ES-I3 (cell line): ENCODE measurements at regions not wholly inside any gene's neighbourhood (a gene's known extent, or its start where the extent isn't known, plus 50 kb on each side); places are given as distances from the start of the nearest gene placed in this dataset.

ENCODE experiments used
- H3K36me3 ChIP-seq: 2 replicates; pipeline ENCODE4 v1.6.1; 2013; ENCODE audit warnings: mild to moderate bottlenecking, low read length, control low read depth, moderate library complexity; ENCODE audit not compliant: insufficient read depth
- H3K4me1 ChIP-seq: 2 replicates; pipeline ENCODE4 v1.6.1; 2013; ENCODE audit warnings: mild to moderate bottlenecking, control low read depth, low read length; ENCODE audit not compliant: insufficient read depth
- H3K9ac ChIP-seq: 2 replicates; pipeline ENCODE4 v1.6.1; 2013; ENCODE audit warnings: low read depth, mild to moderate bottlenecking, low read length, moderate library complexity
- H3K9me3 ChIP-seq: 2 replicates; pipeline ENCODE4 v1.6.1; 2013; ENCODE audit warnings: mild to moderate bottlenecking, low read length, moderate library complexity; ENCODE audit not compliant: control insufficient read depth, insufficient read depth

DNA sequence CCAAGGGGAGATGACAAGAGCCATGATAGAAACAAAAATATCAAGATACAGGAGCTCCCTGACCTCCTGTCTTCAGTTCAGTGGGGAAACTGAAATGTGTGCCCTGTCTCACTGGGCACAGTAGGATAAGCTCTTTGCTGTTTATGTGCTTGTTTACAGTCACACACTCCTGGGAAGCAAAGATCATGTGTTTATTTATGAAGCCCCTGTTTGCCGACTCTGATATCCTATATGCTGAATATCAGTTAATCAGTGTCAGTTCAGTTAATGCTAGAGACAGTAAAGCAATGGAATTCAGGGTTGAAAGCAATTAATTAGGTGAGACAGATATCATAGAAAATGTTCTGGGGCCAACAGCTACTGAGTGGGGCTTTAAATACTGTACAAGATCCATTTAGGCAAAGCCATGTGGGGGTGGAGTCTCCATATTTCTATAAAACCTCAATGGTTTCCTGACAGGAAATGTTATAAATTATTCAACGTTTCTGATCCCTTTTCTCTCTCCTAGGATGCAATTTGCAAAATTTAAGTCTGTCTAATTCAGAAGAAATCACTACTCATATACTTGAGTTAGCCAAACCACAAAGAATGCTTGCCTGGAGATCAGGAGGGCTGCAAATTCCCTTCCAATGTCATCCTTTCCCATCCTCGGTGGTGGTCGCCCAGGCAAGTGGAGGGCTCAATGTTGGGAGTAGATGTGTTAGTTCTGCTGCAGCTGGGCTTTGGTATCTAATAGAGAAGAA, 551.3 kb downstream of the CMPK2 start:
- no peaks in the 10 kb centered on the region for H3K4me1 ChIP-seq
- no peaks in the 10 kb centered on the region for H3K36me3 ChIP-seq
- H3K9ac ChIP-seq: no peak overlapping the region
- no peaks in the 10 kb centered on the region for H3K9me3 ChIP-seq

DNA sequence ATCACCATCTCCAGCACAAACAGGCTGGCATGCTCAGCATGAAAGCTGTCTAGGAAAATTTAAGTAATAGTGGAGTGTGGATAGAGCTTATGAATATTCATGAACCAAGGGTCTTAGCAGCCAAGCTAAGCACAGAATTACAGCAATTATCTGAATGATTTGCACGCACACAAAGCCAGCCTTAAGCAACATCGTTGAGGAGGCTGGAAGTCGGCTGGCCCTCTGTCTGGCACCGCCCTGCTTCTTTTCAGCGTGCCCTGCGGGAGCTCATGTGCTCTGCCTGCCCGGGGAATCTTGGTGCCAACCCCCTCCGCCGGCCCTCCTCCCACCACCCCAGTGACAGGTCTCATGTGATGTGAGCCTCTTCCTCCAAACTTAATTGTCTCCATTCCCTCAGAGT, 540.1 kb downstream of the CMPK2 start:
- no peaks in the 10 kb centered on the region for H3K9me3 ChIP-seq
- H3K4me1 ChIP-seq: no peaks in the 10 kb centered on the region
- H3K9ac ChIP-seq: no peak overlapping the region
- H3K36me3 ChIP-seq: no peaks in the 10 kb centered on the region

DNA sequence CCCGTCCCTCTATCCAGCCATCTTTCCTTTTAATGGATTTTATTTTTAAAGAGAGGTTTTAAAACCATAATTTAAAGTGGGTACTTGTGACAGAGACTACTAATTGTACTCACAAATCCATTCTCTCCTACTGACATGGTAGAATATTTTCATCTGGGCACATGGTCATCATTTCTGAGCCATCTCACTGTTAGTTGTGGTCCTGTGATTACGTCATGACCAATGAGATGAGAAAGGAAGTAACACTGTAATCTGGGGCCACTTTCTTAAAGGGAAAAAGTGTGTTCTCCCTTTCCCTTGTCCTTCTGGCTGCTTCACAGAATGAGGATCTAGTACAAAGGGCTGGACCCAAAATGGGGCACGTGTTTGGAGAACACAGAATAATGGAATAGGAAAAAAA, 538.7 kb downstream of the CMPK2 start:
- no peaks in the 10 kb centered on the region for H3K36me3 ChIP-seq
- H3K4me1 ChIP-seq: no peaks in the 10 kb centered on the region
- no peaks in the 10 kb centered on the region for H3K9me3 ChIP-seq
- H3K9ac ChIP-seq: no peak overlapping the region

DNA sequence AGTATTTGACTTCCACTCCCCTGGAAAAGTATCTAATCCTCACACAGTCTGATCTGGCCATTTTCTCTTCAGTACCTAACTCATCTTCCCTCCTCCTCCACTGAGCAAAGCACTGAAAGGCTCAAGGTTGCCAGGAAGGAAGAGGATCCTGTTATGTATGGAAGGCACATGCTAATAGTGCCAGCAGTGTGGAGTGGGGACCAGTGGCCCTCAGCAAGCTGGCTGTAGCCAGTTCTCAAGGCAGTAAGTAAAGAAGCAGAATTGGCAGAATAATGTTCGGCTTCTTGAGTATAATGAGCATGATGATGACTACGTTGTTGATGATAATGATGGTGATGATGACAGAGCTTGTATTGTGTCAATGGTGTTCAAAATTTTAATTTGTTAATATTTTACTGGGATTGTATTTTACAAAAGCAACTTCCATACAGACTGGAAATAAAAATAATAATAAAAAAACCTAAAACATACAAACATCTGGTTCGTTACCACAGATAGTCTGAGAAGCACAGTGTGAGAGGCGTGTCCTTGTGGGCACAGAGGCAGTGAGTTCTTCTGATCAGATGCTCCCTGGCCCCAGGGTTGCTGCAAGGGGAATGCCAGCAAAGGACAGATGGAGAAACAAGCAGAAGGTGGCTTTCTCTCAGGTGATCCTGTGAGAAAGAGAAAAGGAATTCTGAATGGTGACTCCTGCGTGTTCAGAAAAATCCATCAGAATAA, 528.8 kb downstream of the CMPK2 start:
- no peak overlapping the region for H3K9ac ChIP-seq
- no peaks in the 10 kb centered on the region for H3K36me3 ChIP-seq
- peaks cover 6% of the 10 kb centered on the region; the same call in 1 of the 2 replicates for H3K4me1 ChIP-seq

DNA sequence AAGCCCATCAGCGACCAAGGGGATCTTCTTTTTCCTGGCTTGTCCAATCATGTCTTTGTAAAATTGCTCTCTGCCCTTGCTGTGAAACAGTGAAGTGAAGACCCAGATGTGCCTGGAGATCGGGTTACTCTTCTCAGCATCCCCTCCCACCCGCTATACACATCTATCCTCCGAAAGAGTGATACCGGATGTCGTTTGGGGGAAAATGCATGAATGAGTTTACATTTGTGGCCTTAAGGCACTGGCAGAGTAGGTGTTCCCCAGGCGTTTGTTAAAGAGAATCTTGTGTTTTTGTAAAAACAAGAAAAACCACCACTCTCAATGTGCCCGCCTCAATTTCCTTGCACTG, 528.3 kb downstream of the CMPK2 start:
- Histone ChIP-seq H3K4me1 (peaks cover 6% of the 10 kb centered on the region; the same call in 1 of the 2 replicates), H3K9ac (no peak overlapping the region), H3K9me3 (no peaks in the 10 kb centered on the region), H3K36me3 (no peaks in the 10 kb centered on the region)

More for the DNA sequence above, 528.8 kb downstream of the CMPK2 start:
- no peaks in the 10 kb centered on the region for H3K9me3 ChIP-seq

DNA sequence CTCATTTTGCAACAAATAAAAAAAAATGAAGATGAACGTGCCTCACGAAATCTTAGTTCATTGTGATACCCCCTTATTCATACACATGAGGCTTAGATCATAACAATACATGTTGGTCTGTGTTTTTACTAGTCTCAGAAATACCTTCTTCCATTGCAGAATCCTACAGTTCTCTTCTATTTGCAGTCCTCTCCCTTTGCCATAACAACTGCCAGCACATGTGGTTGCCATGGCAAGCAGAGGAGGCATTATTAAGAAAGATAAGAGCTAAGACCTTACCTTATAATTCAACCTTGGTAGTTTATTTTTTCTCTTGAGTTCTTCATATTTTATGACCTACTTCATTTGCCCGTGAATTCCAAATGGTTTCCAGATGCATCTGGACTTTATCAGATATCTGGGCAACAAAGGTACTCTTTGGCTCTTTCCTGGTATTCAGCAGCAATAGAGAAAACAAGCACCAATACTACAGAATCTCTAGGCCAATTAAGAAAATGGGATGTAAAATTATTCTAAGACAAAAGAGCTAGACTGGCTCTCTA, 524.0 kb downstream of the CMPK2 start:
- Histone ChIP-seq H3K4me1 (peaks cover 6% of the 10 kb centered on the region; the same call in 1 of the 2 replicates), H3K36me3 (no peaks in the 10 kb centered on the region), H3K9ac (no peak overlapping the region), H3K9me3 (no peaks in the 10 kb centered on the region)

DNA sequence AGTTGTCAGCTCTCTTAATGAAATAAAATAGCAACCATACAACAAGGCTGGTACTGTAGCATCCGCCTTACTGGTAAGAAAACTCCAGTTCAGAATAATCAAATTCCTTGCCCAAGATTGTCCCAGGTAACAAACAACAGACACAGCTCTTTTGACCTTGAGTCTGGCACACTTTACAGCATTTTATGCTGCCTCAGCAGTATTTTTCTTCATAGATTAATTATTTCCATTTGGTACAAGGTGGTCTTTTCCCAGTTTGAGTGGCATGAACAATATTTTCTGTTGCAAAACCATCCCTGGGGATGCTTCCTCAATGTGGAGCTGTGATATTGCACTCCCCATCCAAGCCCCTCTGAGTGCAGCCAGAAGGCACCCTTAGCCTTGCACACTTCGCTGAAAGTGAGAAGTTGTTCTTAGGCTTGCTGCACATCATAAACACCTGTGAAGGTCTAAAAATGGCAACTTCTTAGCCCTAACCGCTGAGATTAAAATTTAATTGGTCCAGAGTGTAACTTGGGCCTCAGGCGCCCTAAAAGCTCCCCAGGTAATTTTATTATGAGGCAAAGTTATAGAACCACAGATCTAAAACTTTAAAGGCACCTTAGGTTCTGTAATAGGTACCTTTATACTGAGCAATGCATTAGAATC, 523.3 kb downstream of the CMPK2 start:
- no peak overlapping the region for H3K9ac ChIP-seq
- no peaks in the 10 kb centered on the region for H3K36me3 ChIP-seq
- H3K9me3 ChIP-seq: no peaks in the 10 kb centered on the region
- no peaks in the 10 kb centered on the region for H3K4me1 ChIP-seq

DNA sequence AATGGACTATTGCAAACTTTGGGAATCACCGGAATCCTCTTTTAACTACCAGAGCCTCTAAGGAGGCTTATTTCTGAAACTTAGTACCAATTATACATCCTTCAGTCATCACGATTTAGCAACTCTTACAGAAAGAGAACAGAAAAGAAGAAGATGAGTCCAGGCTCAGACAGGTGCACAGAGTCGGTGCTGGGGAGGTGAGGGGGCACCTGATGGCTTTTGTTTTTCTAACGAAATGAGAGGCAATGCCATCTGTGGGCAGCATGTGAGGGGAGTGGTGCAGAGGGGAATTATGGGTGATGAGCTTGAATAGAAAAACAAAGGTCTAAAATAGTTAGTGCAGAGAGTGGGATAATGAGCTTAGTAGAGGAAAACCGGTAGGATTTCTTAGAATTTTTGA, 522.6 kb downstream of the CMPK2 start:
- Histone ChIP-seq H3K9me3 (no peaks in the 10 kb centered on the region), H3K4me1 (no peaks in the 10 kb centered on the region), H3K36me3 (no peaks in the 10 kb centered on the region), H3K9ac (no peak overlapping the region)

DNA sequence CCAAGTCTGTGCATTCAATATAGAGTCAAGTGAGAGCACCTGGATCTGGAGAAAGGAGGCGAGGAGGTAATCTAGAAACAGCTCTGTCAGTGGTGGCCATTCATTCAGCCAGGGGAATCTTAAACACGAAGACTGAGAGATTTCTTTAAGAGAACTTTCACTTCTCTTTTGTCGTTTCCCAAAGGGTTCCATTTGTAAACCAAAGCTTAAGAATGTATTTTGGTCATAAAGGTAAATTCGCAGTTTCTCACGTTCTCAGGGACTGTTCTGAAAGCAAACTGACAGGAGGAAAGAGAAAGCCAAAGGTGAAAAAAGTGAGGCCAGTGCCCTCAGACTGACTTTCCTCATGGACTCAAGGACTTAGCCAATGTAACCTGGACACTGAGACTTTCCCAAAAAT, 513.5 kb downstream of the CMPK2 start:
- Histone ChIP-seq H3K9me3 (no peaks in the 10 kb centered on the region), H3K9ac (no peak overlapping the region), H3K36me3 (no peaks in the 10 kb centered on the region), H3K4me1 (no peaks in the 10 kb centered on the region)

DNA sequence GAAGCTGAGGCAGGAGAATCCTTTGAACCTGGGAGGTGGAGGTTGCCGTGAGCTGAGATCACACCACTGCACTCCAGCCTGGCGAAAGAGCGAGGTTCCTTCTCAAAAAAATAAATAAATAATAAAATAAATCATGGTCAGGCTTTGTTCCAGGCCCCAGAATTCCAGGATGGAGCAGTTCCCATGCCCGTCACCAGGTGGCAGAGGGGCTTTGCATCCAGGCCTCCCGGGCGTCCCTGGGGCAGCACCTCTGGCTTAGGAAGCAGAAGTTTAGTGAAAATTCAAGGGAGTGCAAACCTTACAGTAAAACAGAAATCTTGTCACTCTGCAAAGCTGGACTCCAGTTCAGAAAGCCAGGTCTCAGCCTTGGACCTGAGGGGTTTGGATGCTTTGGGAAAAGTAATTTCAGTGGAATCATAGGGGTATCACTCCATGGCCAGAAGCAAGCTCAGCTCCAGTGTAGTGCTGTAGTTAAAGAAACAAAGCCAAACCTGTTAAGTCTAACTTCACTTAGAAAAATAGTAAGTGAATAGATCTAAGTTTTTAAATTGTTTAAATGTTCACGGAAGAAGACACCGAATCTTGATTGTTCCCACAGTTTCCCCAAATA, 512.7 kb downstream of the CMPK2 start:
- Histone ChIP-seq H3K36me3 (no peaks in the 10 kb centered on the region), H3K9ac (no peak overlapping the region), H3K9me3 (no peaks in the 10 kb centered on the region), H3K4me1 (no peaks in the 10 kb centered on the region)

DNA sequence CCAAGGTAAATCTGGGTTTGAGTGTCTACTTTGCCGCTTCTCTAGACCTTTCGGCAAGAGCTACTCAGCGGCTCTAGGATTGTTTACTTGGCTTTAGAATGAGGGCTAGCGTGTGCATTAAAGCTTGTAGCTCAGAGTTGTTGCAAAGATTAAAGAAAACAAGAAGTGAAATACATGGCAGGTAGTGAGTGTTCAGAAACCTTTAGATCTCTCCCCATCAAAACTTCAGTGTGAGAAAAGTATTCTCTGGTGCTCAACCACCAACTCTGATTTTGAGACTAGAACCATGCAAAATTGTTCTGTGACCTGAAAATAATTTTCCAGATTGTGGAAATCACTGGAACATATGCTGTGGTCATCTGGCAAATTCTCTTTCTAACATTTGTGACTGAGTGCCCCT, 512.0 kb downstream of the CMPK2 start:
- Histone ChIP-seq H3K36me3 (no peaks in the 10 kb centered on the region), H3K9ac (no peak overlapping the region), H3K9me3 (no peaks in the 10 kb centered on the region), H3K4me1 (no peaks in the 10 kb centered on the region)

DNA sequence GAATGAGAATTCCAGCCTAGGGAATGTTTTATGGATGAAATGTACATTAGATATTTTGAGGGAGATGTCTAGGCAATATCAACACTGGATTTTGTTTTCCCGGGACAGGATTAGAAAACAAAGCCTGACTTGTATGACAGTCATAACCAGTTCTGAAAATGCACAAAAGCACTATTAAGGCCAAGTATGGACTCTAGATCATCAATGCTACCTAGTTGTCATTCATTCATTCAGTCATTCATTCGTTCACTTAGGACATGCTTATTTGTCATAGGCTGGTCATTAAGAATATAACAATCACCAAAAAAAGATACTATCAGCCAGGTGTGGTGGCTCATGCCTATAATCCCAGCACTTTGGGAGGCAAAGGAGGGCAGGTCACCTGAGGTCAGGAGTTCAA, 511.2 kb downstream of the CMPK2 start:
- no peaks in the 10 kb centered on the region for H3K9me3 ChIP-seq
- no peaks in the 10 kb centered on the region for H3K36me3 ChIP-seq
- no peaks in the 10 kb centered on the region for H3K4me1 ChIP-seq
- no peak overlapping the region for H3K9ac ChIP-seq

DNA sequence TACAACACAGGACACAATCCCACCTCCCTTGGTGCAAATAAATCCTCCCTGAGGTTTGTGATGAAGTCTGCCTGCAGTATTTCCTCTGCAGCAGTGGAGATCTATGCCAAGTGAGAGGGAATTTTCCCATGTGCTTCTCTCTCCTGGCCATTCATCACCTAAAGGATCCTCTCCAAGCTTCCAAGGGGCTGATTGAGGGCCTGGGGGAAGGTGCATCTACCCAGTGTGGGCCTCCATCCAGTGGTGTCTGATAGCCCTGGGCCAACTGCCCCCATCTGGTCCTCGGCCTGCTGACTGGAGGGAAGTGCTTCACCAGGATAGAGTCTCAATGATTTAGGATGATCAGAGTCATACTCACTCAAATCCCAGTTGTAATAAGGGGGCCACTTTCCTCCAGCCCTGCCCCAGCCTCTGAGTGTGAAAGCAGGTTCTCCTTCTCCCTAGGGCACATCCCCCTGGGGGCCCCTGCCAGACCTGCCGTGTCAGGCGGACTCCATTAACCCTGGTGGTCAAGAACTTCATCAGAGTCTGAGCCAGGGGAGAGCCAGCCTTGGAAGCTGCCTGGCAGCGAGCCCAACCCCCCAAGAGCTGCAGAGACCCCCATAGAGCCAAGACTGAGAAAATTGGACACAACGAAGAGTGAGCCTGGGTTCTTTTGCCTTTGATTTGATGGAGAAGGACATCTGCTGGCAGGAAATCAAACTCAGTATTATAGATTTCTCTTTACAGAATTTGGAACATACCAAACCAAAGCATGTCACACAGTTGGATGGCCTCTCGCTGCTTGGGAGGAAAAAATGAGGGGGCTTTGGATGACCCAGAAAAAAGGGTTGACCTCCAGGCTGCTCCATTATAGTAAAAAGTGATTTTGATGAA, 509.6 kb downstream of the CMPK2 start:
- H3K9me3 ChIP-seq: no peaks in the 10 kb centered on the region
- no peaks in the 10 kb centered on the region for H3K4me1 ChIP-seq
- no peak overlapping the region for H3K9ac ChIP-seq
- no peaks in the 10 kb centered on the region for H3K36me3 ChIP-seq

DNA sequence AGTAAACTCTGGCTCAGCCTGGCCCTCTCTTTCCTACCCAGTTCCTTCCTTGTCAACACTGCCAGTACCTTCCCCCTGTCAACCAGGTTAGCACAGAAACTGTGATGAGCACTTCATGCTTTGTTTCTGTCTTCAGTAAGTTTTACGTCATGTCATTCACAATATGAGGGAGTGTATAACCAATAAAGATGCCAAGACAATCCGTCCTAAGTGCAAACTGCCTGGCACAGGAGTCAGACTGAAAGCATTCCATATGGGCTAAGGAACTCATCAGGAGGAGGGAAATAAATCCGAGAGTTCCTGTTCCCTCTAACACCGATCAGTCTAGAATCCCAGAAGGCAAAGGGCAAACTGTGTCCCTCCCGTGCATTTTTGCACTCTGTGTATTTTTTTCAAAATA, 507.2 kb downstream of the CMPK2 start:
- Histone ChIP-seq H3K9ac (no peak overlapping the region), H3K36me3 (no peaks in the 10 kb centered on the region), H3K4me1 (no peaks in the 10 kb centered on the region), H3K9me3 (no peaks in the 10 kb centered on the region)
